ENCODE measurements at regions not wholly inside any gene's neighbourhood (a gene's known extent, or its start where the extent isn't known, plus 50 kb on each side); places are given as distances from the start of the nearest gene placed in this dataset.

- Histone ChIP-seq H3K9ac (ENCODE audit: low read depth in 2 of 2, low read length in 2 of 2) (no peak overlapping the region), H3K27me3 (no peaks in the 10 kb centered on the region), H3K9me3 (no peaks in the 10 kb centered on the region), H3K4me3 (no peak overlapping the region), H3K4me1 (no peaks in the 10 kb centered on the region), H3K27ac (no peak overlapping the region), H3K36me3 (no peaks in the 10 kb centered on the region)
- no peak for DNase-seq
- intact Hi-C loops (cut with DNase I), result no loop called here
- TF ChIP-seq CTCF (IDR thresholded peaks at IDR 0.05), result no peak
Measured at GRCh38 chr9:16120727-16121126, 567.9 kb downstream of the CCDC171 start.

- no peak for DNase-seq
- Histone ChIP-seq H3K9ac (ENCODE audit: low read depth in 2 of 2, low read length in 2 of 2) (no peak overlapping the region), H3K4me1 (no peaks in the 10 kb centered on the region), H3K36me3 (no peaks in the 10 kb centered on the region), H3K27ac (no peak overlapping the region), H3K4me3 (no peak overlapping the region), H3K27me3 (no peaks in the 10 kb centered on the region), H3K9me3 (no peaks in the 10 kb centered on the region)
- intact Hi-C loops (cut with DNase I), result no loop called here
- no peak for TF ChIP-seq CTCF (IDR thresholded peaks at IDR 0.05)
Measured at GRCh38 chr9:16121168-16121567, 568.3 kb downstream of the CCDC171 start.

- H3K36me3 ChIP-seq, result no peaks in the 10 kb centered on the region
Measured at GRCh38 chr9:16121601-16122286, 568.9 kb downstream of the CCDC171 start.

GRCh38 chr9:16125629-16126028 is 572.8 kb downstream of the CCDC171 start:
- Histone ChIP-seq H3K4me3 (no peak overlapping the region), H3K36me3 (no peaks in the 10 kb centered on the region), H3K9ac (ENCODE audit: low read depth in 2 of 2, low read length in 2 of 2) (no peak overlapping the region), H3K4me1 (no peaks in the 10 kb centered on the region), H3K27me3 (no peaks in the 10 kb centered on the region), H3K27ac (no peak overlapping the region), H3K9me3 (no peaks in the 10 kb centered on the region)
- no peak for DNase-seq
- intact Hi-C loops (cut with DNase I), result no loop called here
- no peak for TF ChIP-seq CTCF (IDR thresholded peaks at IDR 0.05)

More at GRCh38 chr9:16121601-16122286, 568.9 kb downstream of the CCDC171 start:
- Histone ChIP-seq H3K27ac (no peak overlapping the region), H3K4me1 (no peaks in the 10 kb centered on the region), H3K9me3 (no peaks in the 10 kb centered on the region), H3K27me3 (no peaks in the 10 kb centered on the region), H3K4me3 (no peak overlapping the region), H3K9ac (ENCODE audit: low read depth in 2 of 2, low read length in 2 of 2) (no peak overlapping the region)
- intact Hi-C loops (cut with DNase I), result no loop called here
- DNase-seq, result no peak
- TF ChIP-seq CTCF (IDR thresholded peaks at IDR 0.05), result no peak

- DNase-seq, result no peak
- no peak overlapping the region for H3K4me3 ChIP-seq
- no peaks in the 10 kb centered on the region for H3K9me3 ChIP-seq
- no peaks in the 10 kb centered on the region for H3K4me1 ChIP-seq
- H3K27me3 ChIP-seq, result no peaks in the 10 kb centered on the region
- H3K36me3 ChIP-seq, result no peaks in the 10 kb centered on the region
- no peak for TF ChIP-seq CTCF (IDR thresholded peaks at IDR 0.05)
- H3K27ac ChIP-seq, result no peak overlapping the region
- intact Hi-C loops (cut with DNase I), result no loop called here
- no peak overlapping the region for H3K9ac ChIP-seq (ENCODE audit: low read depth in 2 of 2, low read length in 2 of 2)
Measured at GRCh38 chr9:16126042-16126441, 573.2 kb downstream of the CCDC171 start.
